ENCODE measurements at regions not wholly inside any gene's neighbourhood (a gene's known extent, or its start where the extent isn't known, plus 50 kb on each side); places are given as distances from the start of the nearest gene placed in this dataset.

GRCh38 chr1:60891281-60891680 lies 191.1 kb upstream of the NFIA start:
- no peak for TF ChIP-seq CTCF (conservative IDR thresholded peaks at IDR 0.05; ENCODE audit: low read depth)
- ChIA-PET POLR2A (ENCODE audit: low non-redundant PET) (no interaction called here), CTCF (interaction anchor here (0.9 kb wide), 1 partner anchor 42 kb away, joined by 5 read pairs; no protein-coding TSS in a partner anchor)
- H3K27ac ChIP-seq = no peak overlapping the region
- no peak for DNase-seq (ENCODE audit: low spot score)

DNA sequence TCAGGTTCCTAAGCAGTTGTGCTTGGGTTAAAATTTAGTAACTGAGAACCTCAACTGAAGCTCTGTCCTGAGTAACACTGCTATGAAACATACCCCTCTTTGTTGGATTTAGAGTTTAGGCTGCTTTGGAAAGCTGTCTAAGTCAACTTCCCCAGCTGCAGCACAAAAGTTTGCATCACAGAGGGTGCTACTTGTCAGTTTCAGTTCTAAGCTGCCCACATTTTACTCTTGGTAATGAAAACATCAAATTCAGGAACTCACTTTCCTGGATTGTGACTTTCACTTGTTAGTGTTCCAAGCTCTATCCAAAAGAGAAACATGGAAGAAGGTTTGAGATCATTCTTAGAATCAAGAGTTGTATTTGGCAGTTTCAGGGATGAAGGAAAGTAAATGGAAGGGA lies 191.7 kb upstream of the NFIA start:
- no peak for DNase-seq (ENCODE audit: low spot score)

GRCh38 chr1:60889709-60890108 lies 192.7 kb upstream of the NFIA start:
- no peak for TF ChIP-seq CTCF (conservative IDR thresholded peaks at IDR 0.05; ENCODE audit: low read depth)
- ChIA-PET CTCF (no interaction called here), POLR2A (ENCODE audit: low non-redundant PET) (no interaction called here)
- no peak overlapping the region for H3K27ac ChIP-seq
- DNase-seq (ENCODE audit: low spot score) = no peak

More for the DNA sequence above, 191.7 kb upstream of the NFIA start:
- no peak overlapping the region for H3K27ac ChIP-seq
- TF ChIP-seq CTCF (conservative IDR thresholded peaks at IDR 0.05; ENCODE audit: low read depth) = no peak
- POLR2A ChIA-PET (ENCODE audit: low non-redundant PET) = no interaction called here
- CTCF ChIA-PET = interaction anchor here (0.9 kb wide), 1 partner anchor 41 kb away, joined by 5 read pairs; no protein-coding TSS in a partner anchor

GRCh38 chr1:60888126-60888525 lies 194.2 kb upstream of the NFIA start:
- CTCF ChIA-PET = interaction anchor here (0.6 to 0.8 kb wide), 3 partner anchors 11 to 912 kb away, joined by 3 to 4 read pairs (median 3); no protein-coding TSS in a partner anchor
- TF ChIP-seq CTCF (conservative IDR thresholded peaks at IDR 0.05; ENCODE audit: low read depth) = no peak
- no peak for DNase-seq (ENCODE audit: low spot score)
- no peak overlapping the region for H3K27ac ChIP-seq
- POLR2A ChIA-PET (ENCODE audit: low non-redundant PET) = no interaction called here

DNA sequence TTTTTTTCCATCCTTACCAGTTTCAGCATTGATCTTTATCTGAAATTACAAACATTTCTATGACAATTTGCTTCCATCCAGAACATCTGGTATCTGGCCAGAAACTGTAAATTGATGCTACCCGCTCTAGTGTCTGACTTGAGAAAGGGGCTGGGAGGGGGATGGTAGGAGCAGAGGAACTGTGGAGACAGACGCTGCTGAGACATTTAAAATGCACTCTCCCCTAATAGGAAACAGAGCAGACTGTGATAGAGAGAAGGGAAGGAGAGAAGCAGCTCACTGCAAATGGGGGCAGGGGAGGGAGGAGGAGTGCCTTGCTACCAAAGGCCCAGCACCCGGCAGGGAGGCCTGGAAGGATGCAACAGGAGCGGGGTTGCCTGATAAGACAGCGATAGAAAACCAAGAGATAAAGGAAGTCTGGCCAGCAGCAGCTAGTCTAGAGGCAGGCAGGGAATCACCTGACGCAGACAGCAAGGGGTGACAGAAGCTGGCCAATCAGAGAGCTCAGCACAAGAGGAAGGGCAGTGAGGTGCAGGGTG lies 195.5 kb upstream of the NFIA start:
- TF ChIP-seq CTCF (conservative IDR thresholded peaks at IDR 0.05; ENCODE audit: low read depth) = no peak
- H3K27ac ChIP-seq = no peak overlapping the region
- POLR2A ChIA-PET (ENCODE audit: low non-redundant PET) = no interaction called here
- DNase-seq (ENCODE audit: low spot score) = no peak
- CTCF ChIA-PET = no interaction called here

GRCh38 chr1:60886090-60886489 lies 196.3 kb upstream of the NFIA start:
- no peak for TF ChIP-seq CTCF (conservative IDR thresholded peaks at IDR 0.05; ENCODE audit: low read depth)
- POLR2A ChIA-PET (ENCODE audit: low non-redundant PET) = no interaction called here
- CTCF ChIA-PET = no interaction called here
- H3K27ac ChIP-seq = no peak overlapping the region
- DNase-seq (ENCODE audit: low spot score) = no peak
